HCT116 (cell line): ENCODE measurements at regions not wholly inside any gene's neighbourhood (a gene's known extent, or its start where the extent isn't known, plus 50 kb on each side); places are given as distances from the start of the nearest gene placed in this dataset.
A peak's percentile ranks its signal among the peaks of the same experiment; 100 is the strongest.

Experiments
- ATAC-seq: fragments of 200-7000 bp; cut with Tn5 transposase; 2 replicates; pipeline ENCODE4 v1.9.1; 2020; ENCODE audit warnings: mild to moderate bottlenecking, moderate library complexity
- BruUV-seq: library from RNA; stranded (reverse); fragments of 400-500 nt; replicated peaks from 2 replicates; lab custom pipeline; 2021; lab: Mats Ljungman, UMichigan
- CTCF ChIA-PET: fragments of 300-600 bp; sonication (Branson Sonifier 250); formaldehyde crosslinking; loops from one replicate; lab custom pipeline; 2021; ENCODE audit warnings: antibody characterized with exemption; lab: Charles Lee
- POLR2A ChIA-PET: fragments of 300-600, 350-600 bp; sonication (Branson Sonifier 250); formaldehyde crosslinking; loops from one replicate; lab custom pipeline; 2021; ENCODE audit warnings: antibody characterized with exemption; lab: Charles Lee
- RAD21 ChIA-PET, 2 experiments: fragments of 300-600 bp; sonication (Branson Sonifier 250); formaldehyde crosslinking; loops; one replicate each; lab custom pipeline; 2023; ENCODE audit warnings: low total read pairs in 2 of 2; ENCODE audit not compliant: uncharacterized antibody in 2 of 2, unreplicated experiment in 2 of 2, low non-redundant PET in 1 of 2; lab: Charles Lee
- DNase-seq: peaks from one replicate; pipeline ENCODE4 v3.0.0-alpha.2; 2010; ENCODE audit warnings: low read depth, low spot score
- H2AFZ ChIP-seq: fragments of 200-600 bp; shearing (Covaris generic), sonication (generic); 2 replicates; pipeline ENCODE4 v1.6.1; 2017; ENCODE audit warnings: low read depth, mixed run types, mixed read lengths, antibody characterized with exemption, low read length; ENCODE audit not compliant: poor library complexity, severe bottlenecking
- H3K27ac ChIP-seq: 2 replicates; pipeline ENCODE4 v1.5.1; 2012; ENCODE audit warnings: low read depth, low read length
- H3K27me3 ChIP-seq: fragments of 200-600 bp; sonication (generic); 2 replicates; pipeline ENCODE4 v1.6.1; 2016; ENCODE audit warnings: mixed run types, low read length, mixed read lengths; ENCODE audit not compliant: insufficient read depth
- H3K36me3 ChIP-seq, 2 experiments: fragments of 200-500 bp in 1 of 2; fragments of 200-600 bp in 1 of 2; sonication (Bioruptor generic) in 1 of 2; sonication (generic) in 1 of 2; 2 replicates each; pipeline versions ENCODE4 v1.5.1 to v1.6.1; 2014 to 2016; ENCODE audit warnings: low read length in 2 of 2, inconsistent platforms in 1 of 2, mixed read lengths in 1 of 2, mixed run types in 1 of 2; ENCODE audit not compliant: insufficient read depth in 2 of 2, control insufficient read depth in 1 of 2
- H3K4me1 ChIP-seq, 2 experiments: fragments of 200-600 bp in 1 of 2; sonication (generic) in 1 of 2; 2 replicates each; pipeline versions ENCODE4 v1.5.1 to v1.6.1; 2012 to 2017; ENCODE audit warnings: low read length in 2 of 2, inconsistent platforms in 1 of 2, mild to moderate bottlenecking in 1 of 2, mixed read lengths in 1 of 2, mixed run types in 1 of 2, moderate library complexity in 1 of 2; ENCODE audit not compliant: insufficient read depth in 2 of 2, control insufficient read depth in 1 of 2
- H3K4me2 ChIP-seq: fragments of 200-600 bp; sonication (generic); 2 replicates; pipeline ENCODE4 v1.6.1; 2017; ENCODE audit warnings: mixed run types, low read length, mixed read lengths
- H3K4me3 ChIP-seq, 2 experiments: fragments of 200-600 bp in 1 of 2; sonication (generic) in 1 of 2; replicated peaks in 1 of 2; 2 replicates each; pipeline ENCODE4 v1.5.1; 2011 to 2016; ENCODE audit warnings: low read length in 2 of 2, control low read depth in 1 of 2, low read depth in 1 of 2, mild to moderate bottlenecking in 1 of 2, mixed read lengths in 1 of 2, mixed run types in 1 of 2
- H3K79me2 ChIP-seq: fragments of 200-600 bp; sonication (generic); 2 replicates; pipeline ENCODE4 v1.6.1; 2017; ENCODE audit warnings: mild to moderate bottlenecking, mixed run types, low read length, moderate library complexity, mixed read lengths; ENCODE audit not compliant: insufficient read depth
- H3K9ac ChIP-seq: fragments of 200-600 bp; sonication (generic); 2 replicates; pipeline ENCODE4 v1.6.1; 2016; ENCODE audit warnings: low read length, mixed read lengths
- H3K9me2 ChIP-seq: fragments of 200-600 bp; sonication (generic), shearing (Covaris generic); 2 replicates; pipeline ENCODE4 v1.6.1; 2017; ENCODE audit warnings: mixed run types, mild to moderate bottlenecking, moderate library complexity; ENCODE audit not compliant: insufficient read depth
- H3K9me3 ChIP-seq, 2 experiments: fragments of 200-500 bp in 1 of 2; fragments of 200-600 bp in 1 of 2; sonication (Bioruptor generic) in 1 of 2; sonication (generic) in 1 of 2; 2 replicates each; pipeline ENCODE4 v1.6.1; 2014 to 2017; ENCODE audit warnings: low read length in 2 of 2, mixed read lengths in 2 of 2, inconsistent platforms in 1 of 2, low read depth in 1 of 2, mild to moderate bottlenecking in 1 of 2, mixed run types in 1 of 2, moderate library complexity in 1 of 2; ENCODE audit not compliant: control insufficient read depth in 1 of 2, insufficient read depth in 1 of 2
- H4K20me1 ChIP-seq: fragments of 200-600 bp; sonication (generic), shearing (Covaris generic); 2 replicates; pipeline ENCODE4 v1.6.1; 2017; ENCODE audit warnings: mixed run types, mild to moderate bottlenecking, moderate library complexity; ENCODE audit not compliant: insufficient read depth
- EZH2phosphoT487 ChIP-seq: fragments of 200-600 bp; IDR thresholded peaks from 2 replicates; pipeline ENCODE4 v1.6.1; 2018; ENCODE audit warnings: antibody characterized with exemption, borderline replicate concordance
- SP1 ChIP-seq: IDR thresholded peaks from 2 replicates; pipeline ENCODE4 v1.6.1; 2012; ENCODE audit warnings: low read depth
- SRF ChIP-seq: IDR thresholded peaks from 2 replicates; pipeline ENCODE4 v1.6.1; 2012; ENCODE audit warnings: low read depth
- intact Hi-C: fragments of 100-400 bp; cut with micrococcal nuclease; formaldehyde crosslinking; loops from 2 replicates; pipeline ENCODE4 v1.10.0; 2022
- TF ChIP-seq, protein P1 (sequence below), 3 experiments: fragments of 200-600 bp in 1 of 3; sonication (generic) in 1 of 3; IDR thresholded peaks in 2 of 3; conservative IDR thresholded peaks in 1 of 3; 2 replicates each; pipeline ENCODE4 v1.5.1; 2012 to 2017; ENCODE audit warnings: low read depth in 2 of 3, low read length in 2 of 3, antibody characterized with exemption in 1 of 3, borderline replicate concordance in 1 of 3, control low read depth in 1 of 3, mild to moderate bottlenecking in 1 of 3, mixed read lengths in 1 of 3, mixed run types in 1 of 3, moderate library complexity in 1 of 3; ENCODE audit not compliant: insufficient read depth in 1 of 3

DNA sequence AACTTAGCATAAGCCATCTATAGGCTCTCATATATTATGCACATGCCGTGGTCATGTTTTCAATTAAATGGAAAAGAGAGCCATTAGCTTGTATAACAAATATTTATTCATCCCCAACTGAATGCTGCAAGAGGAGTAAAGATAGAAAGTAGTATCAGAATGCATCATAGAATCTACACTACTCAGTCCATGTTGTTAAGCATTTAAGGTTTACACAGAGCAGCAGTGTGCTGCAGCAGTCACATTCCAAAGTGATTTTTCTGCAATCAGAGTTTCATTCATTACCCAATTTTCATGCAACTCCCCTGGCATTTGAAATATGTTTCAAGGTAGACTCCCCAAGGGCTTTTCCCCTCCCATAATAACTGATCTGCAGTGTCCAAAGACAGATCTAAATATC lies 82.2 kb upstream of the LMO3 start:
- no peak for DNase-seq
- POLR2A ChIA-PET = no interaction called here
- RAD21 ChIA-PET = no interaction called here
- no peaks in the 10 kb centered on the region for H4K20me1 ChIP-seq
- CTCF ChIA-PET = no interaction called here
- ATAC-seq = no peak
- no peaks in the 10 kb centered on the region for H3K79me2 ChIP-seq
- H3K27me3 ChIP-seq = no peaks in the 10 kb centered on the region
- no peaks in the 10 kb centered on the region for H3K36me3 ChIP-seq
- no peaks in the 10 kb centered on the region for H3K4me1 ChIP-seq
- H3K9me3 ChIP-seq = no peaks in the 10 kb centered on the region
- no peak overlapping the region for H3K27ac ChIP-seq
- H3K9me2 ChIP-seq = no peaks in the 10 kb centered on the region
- no peak overlapping the region for H3K4me2 ChIP-seq
- no peak overlapping the region for H3K4me3 ChIP-seq
- TF ChIP-seq SRF (no peak), SP1 (no peak)
- TF ChIP-seq, all 23 proteins: peak for 0
- no peak overlapping the region for H2AFZ ChIP-seq
- no TSS peak for BruUV-seq
- intact Hi-C loops = no loop called here
- H3K9ac ChIP-seq = no peak overlapping the region

DNA sequence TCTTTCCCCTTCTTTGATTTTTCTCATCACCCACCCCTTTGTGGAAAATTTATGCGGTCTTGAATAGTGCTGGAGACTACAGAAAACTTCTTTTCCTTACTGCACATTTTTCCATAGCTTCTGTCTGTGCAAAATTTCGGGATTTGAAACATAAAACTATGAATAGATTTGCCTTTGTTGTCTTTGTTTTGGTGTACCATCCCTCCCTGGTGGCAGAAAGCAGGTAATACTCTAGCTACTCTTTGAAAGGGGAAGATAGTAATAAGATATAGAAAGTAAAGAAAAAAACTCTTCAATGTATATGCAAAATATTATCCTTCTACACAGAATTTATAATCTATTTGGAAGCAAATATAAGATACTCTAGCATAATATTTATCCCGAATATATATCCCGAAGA lies 79.1 kb upstream of the LMO3 start:
- Histone ChIP-seq H2AFZ (no peak overlapping the region), H4K20me1 (no peaks in the 10 kb centered on the region), H3K9me3 (no peaks in the 10 kb centered on the region), H3K4me1 (no peaks in the 10 kb centered on the region), H3K27me3 (no peaks in the 10 kb centered on the region), H3K4me2 (no peak overlapping the region), H3K36me3 (no peaks in the 10 kb centered on the region), H3K9ac (no peak overlapping the region), H3K27ac (no peak overlapping the region), H3K4me3 (no peak overlapping the region), H3K9me2 (no peaks in the 10 kb centered on the region), H3K79me2 (no peaks in the 10 kb centered on the region)
- DNase-seq = no peak
- TF ChIP-seq EZH2phosphoT487 = no peak
- TF ChIP-seq, protein P1, sequence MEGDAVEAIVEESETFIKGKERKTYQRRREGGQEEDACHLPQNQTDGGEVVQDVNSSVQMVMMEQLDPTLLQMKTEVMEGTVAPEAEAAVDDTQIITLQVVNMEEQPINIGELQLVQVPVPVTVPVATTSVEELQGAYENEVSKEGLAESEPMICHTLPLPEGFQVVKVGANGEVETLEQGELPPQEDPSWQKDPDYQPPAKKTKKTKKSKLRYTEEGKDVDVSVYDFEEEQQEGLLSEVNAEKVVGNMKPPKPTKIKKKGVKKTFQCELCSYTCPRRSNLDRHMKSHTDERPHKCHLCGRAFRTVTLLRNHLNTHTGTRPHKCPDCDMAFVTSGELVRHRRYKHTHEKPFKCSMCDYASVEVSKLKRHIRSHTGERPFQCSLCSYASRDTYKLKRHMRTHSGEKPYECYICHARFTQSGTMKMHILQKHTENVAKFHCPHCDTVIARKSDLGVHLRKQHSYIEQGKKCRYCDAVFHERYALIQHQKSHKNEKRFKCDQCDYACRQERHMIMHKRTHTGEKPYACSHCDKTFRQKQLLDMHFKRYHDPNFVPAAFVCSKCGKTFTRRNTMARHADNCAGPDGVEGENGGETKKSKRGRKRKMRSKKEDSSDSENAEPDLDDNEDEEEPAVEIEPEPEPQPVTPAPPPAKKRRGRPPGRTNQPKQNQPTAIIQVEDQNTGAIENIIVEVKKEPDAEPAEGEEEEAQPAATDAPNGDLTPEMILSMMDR (IDR thresholded peaks at IDR 0.05 in 2 of 3, conservative IDR thresholded peaks at IDR 0.05 in 1 of 3; ENCODE audit: borderline replicate concordance in 1 of 3, insufficient read depth in 1 of 3, low read depth in 2 of 3, low read length in 2 of 3) = peak in 1 of 3 experiments; percentile 40; a peak in 2 of 6 replicates
- ChIA-PET RAD21 (no interaction called here), POLR2A (no interaction called here), CTCF (no interaction called here)
- no TSS peak for BruUV-seq
- intact Hi-C loops = no loop called here
- ATAC-seq = no peak
